ENCODE measurements at regions not wholly inside any gene's neighbourhood (a gene's known extent, or its start where the extent isn't known, plus 50 kb on each side); places are given as distances from the start of the nearest gene placed in this dataset.

DNA sequence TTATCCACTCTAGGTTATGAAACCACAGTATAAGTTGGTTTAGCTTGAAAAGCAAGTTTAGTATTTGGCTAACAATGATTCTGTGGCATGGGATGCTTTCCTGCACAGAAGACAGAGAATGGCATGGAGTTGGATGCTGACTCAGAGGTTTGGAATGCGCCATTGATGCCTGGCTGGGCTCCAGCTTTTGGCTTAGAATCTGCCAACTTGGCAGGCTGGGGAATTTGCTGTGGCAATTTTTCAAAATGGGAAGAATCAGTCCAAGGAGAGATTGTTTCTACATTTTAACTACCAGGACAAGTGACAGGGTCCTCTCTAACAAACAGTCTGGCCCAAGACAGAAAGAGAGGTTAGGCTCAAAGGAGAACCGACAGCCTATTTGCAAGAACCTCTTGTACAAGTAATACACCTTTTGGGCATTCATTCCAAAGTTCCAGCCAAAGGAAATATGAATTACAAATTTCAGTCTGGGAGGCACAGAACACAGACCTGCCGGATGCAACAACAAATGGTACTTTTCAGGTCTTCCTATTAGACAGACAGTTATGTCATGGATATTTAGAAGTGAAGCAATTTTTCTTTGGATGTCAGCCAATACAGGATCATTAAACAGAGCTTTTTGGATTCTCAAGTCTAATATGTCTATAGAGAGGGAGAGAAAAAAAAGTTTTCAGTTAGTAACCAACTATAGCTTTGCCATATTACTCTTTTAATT is 1027.7 kb downstream of the TMEM182 start:
- no peak overlapping the region for H3K27ac Mint-ChIP-seq
- H3K36me3 Mint-ChIP-seq, result no peaks in the 10 kb centered on the region
- H3K4me3 Mint-ChIP-seq, result no peak overlapping the region
- no peaks in the 10 kb centered on the region for H3K9me3 Mint-ChIP-seq
- no peaks in the 10 kb centered on the region for H3K27me3 Mint-ChIP-seq
- no peaks in the 10 kb centered on the region for H3K4me1 Mint-ChIP-seq

DNA sequence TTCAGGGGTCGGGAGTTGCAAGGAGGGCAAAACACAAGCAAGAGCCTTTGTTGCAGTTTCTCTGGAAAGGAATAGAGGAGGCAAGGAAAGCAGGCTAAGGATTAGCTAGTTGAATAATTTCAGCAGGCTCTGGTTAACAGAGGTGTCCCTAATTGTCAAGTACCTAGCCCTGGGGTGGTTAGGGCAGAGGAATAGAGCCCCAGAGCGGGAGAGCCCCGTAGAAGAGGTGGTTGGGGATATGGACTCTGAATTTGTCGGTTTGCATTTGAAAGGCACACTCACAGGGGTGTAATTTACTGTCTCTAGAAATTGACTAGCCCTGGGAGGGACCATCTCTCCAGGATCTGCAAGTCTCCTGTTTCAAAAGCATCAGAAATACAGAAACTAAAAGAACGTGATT is 1030.2 kb downstream of the TMEM182 start:
- H3K27ac Mint-ChIP-seq, result no peak overlapping the region
- no peaks in the 10 kb centered on the region for H3K27me3 Mint-ChIP-seq
- no peaks in the 10 kb centered on the region for H3K4me1 Mint-ChIP-seq
- no peaks in the 10 kb centered on the region for H3K36me3 Mint-ChIP-seq
- no peak overlapping the region for H3K4me3 Mint-ChIP-seq
- no peaks in the 10 kb centered on the region for H3K9me3 Mint-ChIP-seq

DNA sequence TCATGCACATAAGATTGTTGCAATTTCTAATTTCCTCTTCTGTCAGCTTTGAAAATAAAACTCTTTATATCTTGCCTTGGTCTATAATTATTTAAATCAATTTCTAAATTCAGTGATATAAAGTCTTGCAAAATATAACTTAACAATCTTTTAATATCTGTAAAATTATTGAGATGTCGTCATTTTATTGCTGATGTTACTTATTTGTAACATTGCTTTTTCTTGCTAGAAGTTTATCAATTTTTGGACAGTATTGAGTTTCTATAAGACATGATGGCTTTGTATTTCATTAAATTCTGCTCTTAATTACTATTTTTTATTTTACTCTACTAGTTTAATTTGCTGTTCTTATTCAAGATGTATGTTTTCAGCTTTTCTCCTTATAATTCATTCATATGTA is 1036.5 kb downstream of the TMEM182 start:
- H3K36me3 Mint-ChIP-seq, result no peaks in the 10 kb centered on the region
- no peaks in the 10 kb centered on the region for H3K4me1 Mint-ChIP-seq
- no peak overlapping the region for H3K4me3 Mint-ChIP-seq
- no peaks in the 10 kb centered on the region for H3K27me3 Mint-ChIP-seq
- H3K27ac Mint-ChIP-seq, result no peak overlapping the region
- peaks cover 6% of the 10 kb centered on the region for H3K9me3 Mint-ChIP-seq

DNA sequence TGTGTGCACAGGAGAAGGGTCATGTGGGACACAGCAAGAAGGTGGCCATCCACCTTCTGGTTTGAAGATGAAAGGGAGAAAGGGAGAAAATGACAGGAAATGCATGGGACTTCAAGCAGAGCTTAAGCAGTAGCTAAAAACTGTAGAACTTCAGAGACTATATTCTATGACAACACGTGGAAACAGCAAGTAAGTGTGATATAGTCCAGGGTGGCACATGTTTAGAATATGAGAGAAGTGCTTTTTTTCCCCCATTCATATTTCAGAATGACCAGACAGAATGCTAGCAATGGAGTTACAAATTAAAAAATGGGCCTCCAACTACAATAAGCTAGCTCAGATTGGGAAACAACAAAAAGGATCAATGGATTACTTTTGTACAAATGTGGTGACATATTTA is 1042.2 kb downstream of the TMEM182 start:
- Mint-ChIP-seq H3K4me3 (no peak overlapping the region), H3K9me3 (peaks cover 11% of the 10 kb centered on the region), H3K4me1 (no peaks in the 10 kb centered on the region), H3K27me3 (no peaks in the 10 kb centered on the region), H3K27ac (no peak overlapping the region), H3K36me3 (no peaks in the 10 kb centered on the region)

DNA sequence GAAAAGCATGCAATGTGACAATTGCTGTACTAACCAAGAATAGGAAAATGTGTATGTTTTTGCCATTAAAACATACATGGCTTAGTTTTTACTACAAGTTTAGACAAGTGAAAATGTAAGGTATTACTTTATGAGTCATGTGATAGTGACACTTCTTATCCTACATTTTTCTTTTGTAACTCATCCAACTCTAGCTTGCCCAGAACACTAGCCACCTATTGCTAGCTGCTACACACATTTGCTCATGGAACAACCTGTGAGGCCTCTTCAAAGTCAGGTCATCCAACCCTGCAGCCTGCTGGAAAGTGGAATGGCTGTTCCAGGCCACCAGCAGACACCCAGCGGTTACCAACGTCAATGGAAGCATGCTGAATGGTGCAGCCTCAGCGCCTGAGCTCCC is 1043.9 kb downstream of the TMEM182 start:
- Mint-ChIP-seq H3K27ac (no peak overlapping the region), H3K27me3 (no peaks in the 10 kb centered on the region), H3K9me3 (peaks cover 11% of the 10 kb centered on the region), H3K4me3 (no peak overlapping the region), H3K36me3 (no peaks in the 10 kb centered on the region), H3K4me1 (no peaks in the 10 kb centered on the region)

DNA sequence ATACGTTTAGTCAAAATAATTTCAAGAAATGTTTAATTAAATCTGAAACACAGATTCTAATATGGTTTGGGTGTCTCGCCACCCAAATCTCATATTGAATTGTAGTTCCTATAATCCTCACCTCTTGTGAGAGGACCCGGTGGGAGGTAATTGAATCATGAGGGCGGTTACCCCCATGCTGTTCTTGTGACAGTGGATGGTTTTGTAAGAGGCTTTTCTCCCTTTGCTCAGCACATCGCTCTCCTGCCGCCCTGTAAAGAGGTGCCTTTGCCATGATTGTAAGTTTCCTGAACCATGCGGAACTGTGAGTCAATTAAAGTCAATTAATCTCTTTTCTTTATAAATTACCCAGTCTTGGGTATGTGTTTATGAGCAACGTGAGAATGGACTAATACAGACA is 1045.1 kb upstream of the POU3F3 start:
- H3K27ac Mint-ChIP-seq, result no peak overlapping the region
- H3K4me1 Mint-ChIP-seq, result no peaks in the 10 kb centered on the region
- H3K27me3 Mint-ChIP-seq, result no peaks in the 10 kb centered on the region
- no peaks in the 10 kb centered on the region for H3K36me3 Mint-ChIP-seq
- H3K9me3 Mint-ChIP-seq, result peaks cover 4% of the 10 kb centered on the region
- no peak overlapping the region for H3K4me3 Mint-ChIP-seq

DNA sequence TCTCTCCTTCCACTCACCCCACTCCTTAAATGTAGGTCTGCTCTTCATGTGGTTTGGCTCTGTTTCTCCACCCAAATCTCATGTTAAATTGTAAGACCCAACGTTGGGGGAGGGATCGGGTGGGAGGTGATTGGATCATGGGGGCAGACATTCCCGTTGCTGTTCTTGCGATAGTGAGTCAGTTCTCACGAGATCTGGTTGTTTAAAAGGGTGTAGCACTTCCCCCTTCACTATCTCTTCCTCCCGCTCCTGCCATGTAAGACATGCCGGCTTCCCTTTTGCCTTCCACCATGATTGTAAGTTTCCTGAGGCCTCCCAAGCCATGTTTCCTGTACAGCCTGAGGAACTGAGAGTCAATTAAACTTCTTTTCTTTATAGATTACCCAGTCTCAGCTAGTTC is 1044.5 kb upstream of the POU3F3 start:
- no peaks in the 10 kb centered on the region for H3K4me1 Mint-ChIP-seq

DNA sequence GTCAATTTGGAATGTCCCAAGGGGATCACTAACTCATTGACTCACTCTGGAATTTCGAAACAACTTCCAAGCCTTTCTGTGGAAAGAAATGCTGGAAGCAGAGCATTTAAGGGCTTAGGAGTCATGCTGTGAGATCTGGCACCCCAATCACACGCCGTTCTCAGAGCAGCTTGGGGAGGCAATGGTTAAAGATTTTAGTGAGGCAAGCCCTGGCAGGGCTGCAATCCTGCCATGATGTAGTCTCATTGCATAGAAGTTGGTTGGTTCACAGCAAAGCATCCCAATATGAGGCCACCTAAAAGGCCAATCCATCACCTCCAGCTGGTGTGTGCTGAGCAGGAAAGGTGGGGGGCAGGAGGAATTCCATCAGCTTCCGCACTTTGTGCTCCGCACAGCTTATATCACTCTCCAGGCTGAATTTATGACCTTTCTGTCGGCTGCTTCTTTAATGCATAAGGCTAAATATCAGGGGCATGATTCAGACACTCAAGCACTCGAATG is 1043.9 kb upstream of the POU3F3 start:
- Mint-ChIP-seq H3K36me3 (no peaks in the 10 kb centered on the region), H3K4me3 (no peak overlapping the region), H3K9me3 (peaks cover 4% of the 10 kb centered on the region), H3K4me1 (no peaks in the 10 kb centered on the region), H3K27ac (no peak overlapping the region), H3K27me3 (no peaks in the 10 kb centered on the region)

More for the DNA sequence above, 1044.5 kb upstream of the POU3F3 start:
- H3K9me3 Mint-ChIP-seq, result peaks cover 4% of the 10 kb centered on the region
- H3K27me3 Mint-ChIP-seq, result no peaks in the 10 kb centered on the region
- no peak overlapping the region for H3K27ac Mint-ChIP-seq
- H3K36me3 Mint-ChIP-seq, result no peaks in the 10 kb centered on the region
- no peak overlapping the region for H3K4me3 Mint-ChIP-seq

DNA sequence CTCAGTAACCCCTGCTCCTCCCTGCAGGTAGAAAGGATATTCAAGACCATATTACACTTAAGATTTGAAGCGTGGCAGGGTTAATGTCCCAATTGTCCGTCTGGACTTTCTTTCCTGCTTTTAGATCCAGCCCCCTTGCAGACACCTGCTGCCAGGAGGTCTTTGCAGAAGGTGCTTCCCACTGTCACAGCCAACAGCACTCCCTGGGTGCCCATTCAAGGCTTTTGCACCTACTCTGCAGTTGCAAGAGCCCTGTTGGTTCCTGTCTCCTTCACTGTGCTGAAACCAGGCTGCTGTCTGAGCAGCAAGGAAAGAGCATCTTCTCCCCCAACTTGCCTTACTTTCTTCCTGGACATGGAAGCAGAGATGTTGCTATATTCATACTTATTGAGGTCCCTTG is 1043.0 kb upstream of the POU3F3 start:
- peaks cover 4% of the 10 kb centered on the region for H3K9me3 Mint-ChIP-seq
- H3K4me3 Mint-ChIP-seq, result no peak overlapping the region
- H3K4me1 Mint-ChIP-seq, result no peaks in the 10 kb centered on the region
- H3K27me3 Mint-ChIP-seq, result no peaks in the 10 kb centered on the region
- H3K36me3 Mint-ChIP-seq, result no peaks in the 10 kb centered on the region
- H3K27ac Mint-ChIP-seq, result no peak overlapping the region

DNA sequence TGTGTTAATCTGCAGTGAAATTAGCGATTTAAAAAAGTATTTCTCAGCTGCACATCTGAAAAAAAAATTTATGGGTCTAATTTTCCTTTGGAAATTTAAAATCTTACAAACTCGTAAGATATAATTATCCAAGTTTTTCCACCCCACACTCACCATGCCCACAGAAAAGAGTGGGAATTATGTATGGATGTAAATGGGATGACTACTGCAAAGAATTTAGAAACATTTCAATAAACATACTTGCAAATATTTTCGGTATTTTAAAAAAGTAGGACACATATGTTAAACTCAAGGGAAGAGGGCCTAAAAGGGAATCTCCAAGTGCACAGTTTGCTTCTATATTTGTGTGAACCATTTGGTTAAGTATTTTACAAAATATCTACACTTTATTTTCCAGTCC is 1039.9 kb upstream of the POU3F3 start:
- Mint-ChIP-seq H3K4me1 (no peaks in the 10 kb centered on the region), H3K27me3 (no peaks in the 10 kb centered on the region), H3K27ac (no peak overlapping the region), H3K9me3 (peaks cover 10% of the 10 kb centered on the region), H3K4me3 (no peak overlapping the region), H3K36me3 (no peaks in the 10 kb centered on the region)

DNA sequence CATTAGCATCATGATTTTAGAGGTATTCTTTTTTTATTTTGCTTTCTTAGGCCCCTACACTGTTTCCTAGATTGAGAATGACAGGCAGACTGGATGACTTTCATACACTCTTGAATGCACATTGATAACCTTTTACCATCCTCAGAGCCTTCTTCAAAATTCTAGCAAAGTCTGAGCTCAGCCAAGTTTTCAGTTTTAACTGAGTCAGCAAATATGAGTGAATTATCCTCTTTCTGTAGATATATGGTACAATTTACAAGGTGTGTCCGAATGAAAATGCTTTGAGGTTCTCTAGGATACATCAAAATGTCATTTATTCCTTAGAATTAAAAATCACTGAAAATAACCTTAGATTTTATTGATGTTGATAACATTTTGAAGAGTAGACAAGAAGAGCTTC is 1038.2 kb upstream of the POU3F3 start:
- Mint-ChIP-seq H3K4me3 (no peak overlapping the region), H3K27me3 (no peaks in the 10 kb centered on the region), H3K4me1 (no peaks in the 10 kb centered on the region), H3K36me3 (no peaks in the 10 kb centered on the region), H3K27ac (no peak overlapping the region), H3K9me3 (peaks cover 10% of the 10 kb centered on the region)

DNA sequence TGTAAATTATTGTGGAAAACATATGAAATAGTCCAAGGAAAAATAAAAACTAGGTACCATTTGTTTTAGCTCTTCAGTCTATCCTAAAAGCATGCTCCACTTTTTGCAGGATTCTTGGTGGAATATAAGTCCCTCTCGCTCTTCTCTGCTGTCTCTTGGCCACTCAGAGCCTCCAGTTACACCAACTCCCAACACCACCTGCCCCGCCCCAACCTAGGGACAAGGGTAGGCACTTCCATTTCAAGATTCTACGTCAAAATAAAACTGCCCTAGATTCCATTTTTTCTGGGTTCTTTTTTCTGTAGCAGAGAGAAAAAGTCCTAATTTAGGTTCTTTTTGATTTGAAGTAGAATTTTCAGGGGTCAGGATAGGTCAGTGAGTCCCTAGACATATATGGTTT is 1036.2 kb upstream of the POU3F3 start:
- Mint-ChIP-seq H3K4me1 (no peaks in the 10 kb centered on the region), H3K4me3 (no peak overlapping the region), H3K27me3 (no peaks in the 10 kb centered on the region), H3K36me3 (no peaks in the 10 kb centered on the region), H3K27ac (no peak overlapping the region), H3K9me3 (peaks cover 10% of the 10 kb centered on the region)

DNA sequence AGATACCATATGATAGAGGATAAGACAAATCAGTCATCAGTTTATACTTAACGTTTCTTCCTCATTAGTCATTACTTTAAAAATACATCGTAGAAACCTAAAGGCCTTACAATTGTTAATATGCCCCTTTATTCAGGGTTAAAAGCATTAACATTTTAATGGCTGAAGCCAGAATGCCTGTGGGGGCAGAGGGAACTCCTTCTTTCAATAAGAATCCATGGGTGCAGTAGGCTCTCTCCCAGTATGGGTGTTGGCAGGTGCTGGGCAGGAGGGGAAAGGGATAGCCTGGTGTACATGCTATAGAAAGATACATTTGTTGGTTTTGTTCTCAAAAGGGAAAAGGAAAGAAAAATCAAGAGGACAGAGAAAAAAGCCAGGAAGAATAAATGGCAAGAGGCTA is 1035.7 kb upstream of the POU3F3 start:
- Mint-ChIP-seq H3K36me3 (no peaks in the 10 kb centered on the region), H3K27ac (no peak overlapping the region), H3K4me3 (no peak overlapping the region), H3K27me3 (no peaks in the 10 kb centered on the region), H3K4me1 (no peaks in the 10 kb centered on the region), H3K9me3 (peaks cover 10% of the 10 kb centered on the region)

DNA sequence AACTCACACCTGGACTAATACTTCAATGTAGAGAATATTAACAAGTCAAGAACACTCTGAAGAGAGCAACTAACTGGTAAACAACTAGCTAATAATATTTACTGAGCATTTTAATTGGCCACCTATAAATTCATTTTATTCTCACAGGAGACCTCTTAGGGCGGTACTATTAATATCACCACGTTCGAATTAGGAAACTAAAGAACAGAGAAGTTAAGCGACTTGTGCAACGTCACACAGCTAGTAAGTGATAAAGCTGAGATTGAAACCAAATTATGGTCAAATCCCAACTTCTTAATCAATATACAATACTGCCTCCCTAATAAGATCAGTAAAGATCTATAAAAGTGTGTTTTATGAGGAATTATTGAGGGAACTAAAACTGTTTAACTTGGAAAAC is 1034.3 kb upstream of the POU3F3 start:
- Mint-ChIP-seq H3K4me3 (no peak overlapping the region), H3K4me1 (no peaks in the 10 kb centered on the region), H3K27me3 (no peaks in the 10 kb centered on the region), H3K9me3 (peaks cover 10% of the 10 kb centered on the region), H3K36me3 (no peaks in the 10 kb centered on the region), H3K27ac (no peak overlapping the region)

DNA sequence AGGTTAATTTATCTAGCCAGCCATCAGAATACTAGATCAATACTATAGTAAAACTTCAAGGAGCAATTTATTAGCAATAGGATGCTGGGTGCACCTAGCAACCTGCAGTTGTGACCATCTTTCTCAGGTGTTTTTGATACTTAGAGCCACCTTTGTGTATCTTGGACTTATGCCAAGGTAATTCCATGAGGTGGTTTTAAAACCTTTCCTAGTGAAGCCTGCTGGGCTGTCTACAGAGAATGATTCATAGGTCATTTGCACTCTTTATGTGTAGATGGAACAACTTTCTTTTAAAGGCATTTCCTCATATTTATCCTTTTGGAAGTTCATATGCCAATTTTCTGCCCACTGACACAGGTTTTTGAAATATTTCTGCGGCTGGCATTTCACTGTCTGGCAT is 1030.1 kb upstream of the POU3F3 start:
- H3K36me3 Mint-ChIP-seq, result no peaks in the 10 kb centered on the region
- no peaks in the 10 kb centered on the region for H3K4me1 Mint-ChIP-seq
- no peaks in the 10 kb centered on the region for H3K27me3 Mint-ChIP-seq
- no peak overlapping the region for H3K4me3 Mint-ChIP-seq
- H3K27ac Mint-ChIP-seq, result no peak overlapping the region
- H3K9me3 Mint-ChIP-seq, result peaks cover 2% of the 10 kb centered on the region

DNA sequence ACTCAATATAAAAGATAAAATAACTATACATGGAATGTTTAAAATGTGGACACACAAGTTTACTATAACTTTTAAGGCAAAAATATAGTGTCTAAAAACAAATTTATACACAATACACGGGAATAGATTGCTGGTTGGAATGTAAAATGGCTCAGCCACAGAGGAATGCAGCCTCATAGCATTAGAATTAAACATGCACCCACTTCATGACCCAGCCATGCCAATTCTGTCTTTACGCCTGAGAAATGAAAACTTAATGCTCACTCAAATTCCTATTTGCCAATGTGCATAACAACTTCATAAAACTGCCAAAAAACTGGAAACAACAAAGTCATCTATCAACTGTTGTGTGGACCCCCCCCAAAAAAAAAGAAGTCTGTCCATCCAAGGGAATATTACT is 1006.6 kb upstream of the POU3F3 start:
- H3K4me3 Mint-ChIP-seq, result no peak overlapping the region
- no peak overlapping the region for H3K27ac Mint-ChIP-seq
- no peaks in the 10 kb centered on the region for H3K4me1 Mint-ChIP-seq
- no peaks in the 10 kb centered on the region for H3K36me3 Mint-ChIP-seq
- no peaks in the 10 kb centered on the region for H3K27me3 Mint-ChIP-seq
- H3K9me3 Mint-ChIP-seq, result no peaks in the 10 kb centered on the region

DNA sequence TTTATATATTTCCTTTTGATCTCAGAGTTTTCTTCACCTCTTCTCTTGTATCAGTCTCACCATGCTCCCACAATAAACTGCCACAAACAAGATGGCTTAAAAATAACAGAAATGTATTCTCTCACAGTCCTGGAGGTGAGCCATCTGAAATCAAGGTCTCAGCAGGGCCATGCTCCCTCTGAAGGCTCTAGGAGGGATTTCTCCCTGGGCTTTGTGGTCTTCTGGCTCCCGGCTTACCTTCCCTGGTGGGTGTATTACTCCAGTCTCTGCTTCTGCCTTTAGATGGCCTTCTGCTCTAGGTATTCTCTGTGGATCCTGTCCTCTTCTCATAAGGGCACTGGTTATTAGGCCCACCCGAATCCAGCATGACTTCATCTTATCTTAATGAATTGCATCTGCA is 994.7 kb upstream of the POU3F3 start:
- H3K27me3 Mint-ChIP-seq, result no peaks in the 10 kb centered on the region
- no peaks in the 10 kb centered on the region for H3K9me3 Mint-ChIP-seq
- no peaks in the 10 kb centered on the region for H3K36me3 Mint-ChIP-seq
- H3K27ac Mint-ChIP-seq, result no peak overlapping the region
- H3K4me3 Mint-ChIP-seq, result no peak overlapping the region
- H3K4me1 Mint-ChIP-seq, result no peaks in the 10 kb centered on the region

Data from activated naive CD4-positive, alpha-beta T cell treated with anti-CD3 and anti-CD28 coated beads, Interleukin-2, amount 50 U/mL, for 24 hours (primary cell).